ENCODE measurements at regions not wholly inside any gene's neighbourhood (a gene's known extent, or its start where the extent isn't known, plus 50 kb on each side); places are given as distances from the start of the nearest gene placed in this dataset.

DNA sequence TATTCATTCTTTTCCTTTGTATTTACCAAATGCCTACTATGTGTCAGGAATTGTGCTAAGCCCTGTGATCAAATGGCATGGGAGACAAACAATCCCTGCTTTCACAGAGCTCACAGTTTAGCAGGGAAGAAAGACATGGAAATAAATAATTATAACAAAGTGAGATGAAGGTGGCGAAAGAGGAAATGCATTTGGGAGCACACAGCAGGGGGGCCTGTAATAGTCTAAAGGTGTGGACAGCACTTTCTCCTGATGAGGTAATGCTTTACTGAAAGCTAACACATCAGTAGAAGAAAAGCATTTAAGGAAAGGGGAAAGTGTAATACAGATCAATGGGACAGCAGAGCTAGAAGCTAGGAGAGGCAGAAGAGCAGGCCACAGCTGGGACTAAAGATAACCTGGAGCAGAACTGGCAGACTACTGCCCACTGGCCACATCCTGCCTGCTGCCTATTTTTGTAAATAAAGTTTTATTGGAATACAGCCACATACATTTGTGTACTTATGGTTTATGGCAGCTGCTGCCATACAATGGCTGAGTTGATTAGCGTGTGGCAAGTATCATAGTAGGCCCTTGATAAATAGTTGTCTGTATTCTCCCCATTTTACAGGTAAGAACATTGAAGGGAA lies 67.1 kb upstream of the TAPT1 start:
- Histone ChIP-seq H2AFZ (ENCODE audit: low read depth, low read length) (no peak overlapping the region), H3K79me2 (ENCODE audit: control insufficient read depth, insufficient read depth, low read length) (no peaks in the 10 kb centered on the region), H4K20me1 (replicated peaks; ENCODE audit: control insufficient read depth, extremely low read depth, insufficient read depth, low read length) (no peaks in the 10 kb centered on the region), H3K9me3 (replicated peaks; ENCODE audit: control insufficient read depth, insufficient read depth, low read length) (no peaks in the 10 kb centered on the region), H3K9ac (replicated peaks; ENCODE audit: extremely low read depth, insufficient read depth, low read length) (no peak overlapping the region), H3K4me3 (replicated peaks in 1 of 3; ENCODE audit: insufficient read depth in 1 of 3, low read depth in 1 of 3, low read length in 3 of 3) (no peak overlapping the region), H3K4me2 (ENCODE audit: insufficient read depth, low read length) (no peak overlapping the region), H3K27me3 (ENCODE audit: control insufficient read depth in 2 of 2, insufficient read depth in 2 of 2, low read length in 2 of 2) (peaks cover 8 to 10% of the 10 kb centered on the region in 2 experiments), H3K4me1 (ENCODE audit: control insufficient read depth, extremely low read depth, insufficient read depth, low read length) (no peaks in the 10 kb centered on the region), H3K36me3 (ENCODE audit: control insufficient read depth in 2 of 2, extremely low read depth in 1 of 2, insufficient read depth in 2 of 2, low read length in 2 of 2) (no peaks in the 10 kb centered on the region), H3K27ac (ENCODE audit: insufficient read depth, low read depth, low read length) (no peak overlapping the region), H3K9me1 (replicated peaks; ENCODE audit: control insufficient read depth, extremely low read depth, insufficient read depth, low read length) (no peaks in the 10 kb centered on the region)
- DNase-seq (ENCODE audit: low read depth, low spot score) (no peak), FAIRE-seq (no peak)
- no TSS peak for BruUV-seq (replicated peaks)
- ChIA-PET CTCF (interaction anchor here (0.8 to 5.5 kb wide), 4 partner anchors 150 to 1179 kb away, joined by 3 to 39 read pairs (median 15); no protein-coding TSS in a partner anchor), POLR2A (no interaction called here)
- TF ChIP-seq POLR2A (IDR thresholded peaks at IDR 0.05; ENCODE audit: low read depth, low read length) (no peak), POLR2AphosphoS5 (IDR thresholded peaks at IDR 0.05; ENCODE audit: insufficient read depth, low read depth, low read length) (no peak), CTCF (IDR thresholded peaks at IDR 0.05; ENCODE audit: extremely low read depth in 1 of 2, insufficient read depth in 1 of 2, low read depth in 1 of 2, low read length in 2 of 2) (no peak), MYC (IDR thresholded peaks at IDR 0.05; ENCODE audit: low read depth, low read length) (no peak), FOS (IDR thresholded peaks at IDR 0.05; ENCODE audit: borderline replicate concordance, insufficient read depth, low read length) (no peak), GATA2 (IDR thresholded peaks at IDR 0.05; ENCODE audit: insufficient read depth, insufficient read length, low read depth, low read length) (no peak), JUN (IDR thresholded peaks at IDR 0.05; ENCODE audit: borderline replicate concordance, insufficient read depth, insufficient read length, low read depth) (no peak), EZH2 (IDR thresholded peaks at IDR 0.05; ENCODE audit: borderline replicate concordance, low read depth, low read length, severe bottlenecking) (no peak)
- TF ChIP-seq, protein P1, sequence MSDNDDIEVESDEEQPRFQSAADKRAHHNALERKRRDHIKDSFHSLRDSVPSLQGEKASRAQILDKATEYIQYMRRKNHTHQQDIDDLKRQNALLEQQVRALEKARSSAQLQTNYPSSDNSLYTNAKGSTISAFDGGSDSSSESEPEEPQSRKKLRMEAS (IDR thresholded peaks at IDR 0.05; ENCODE audit: insufficient read depth, insufficient read length) = no peak
- dilution Hi-C loops (cut with MboI; ENCODE audit: extremely low pct_ligation_motif_present, low sequenced_read_pairs) = no loop called here
- intact Hi-C loops (cut with micrococcal nuclease) = loop anchor here (5.0 kb wide), 2 partner anchors 499 to 624 kb away; no protein-coding TSS in a partner anchor

All from endothelial cell of umbilical vein (primary cell).